Transverse colon (tissue), 4 donors: ENCODE measurements at regions not wholly inside any gene's neighbourhood (a gene's known extent, or its start where the extent isn't known, plus 50 kb on each side); places are given as distances from the start of the nearest gene placed in this dataset.

Experiments used
- EP300 ChIP-seq: sonication (generic); formaldehyde crosslinking; IDR thresholded peaks from one replicate; pipeline ENCODE4 v1.6.1; 2017; ENCODE audit warnings: antibody characterized with exemption, low read depth
- POLR2A ChIP-seq: fragments of 450-650 bp; IDR thresholded peaks from one replicate; pipeline ENCODE4 v1.6.1; 2016; ENCODE audit warnings: antibody characterized with exemption, mild to moderate bottlenecking, moderate library complexity
- POLR2AphosphoS5 ChIP-seq, 3 donors: sonication (generic); formaldehyde crosslinking; IDR thresholded peaks; one replicate each; pipeline ENCODE4 v1.6.1; 2016; ENCODE audit warnings: antibody characterized with exemption in 3 of 3
- TF ChIP-seq, protein P1 (sequence below), 5 experiments: fragments of 200-600 bp in 3 of 5; fragments of 450-650 bp in 2 of 5; sonication (generic) in 3 of 5; IDR thresholded peaks; 1 replicate in 2 of 5; 2 replicates in 3 of 5; pipeline ENCODE4 v1.5.1; 2016 to 2017; ENCODE audit warnings: antibody characterized with exemption in 5 of 5, inconsistent platforms in 3 of 5, mild to moderate bottlenecking in 2 of 5, moderate library complexity in 1 of 5

DNA sequence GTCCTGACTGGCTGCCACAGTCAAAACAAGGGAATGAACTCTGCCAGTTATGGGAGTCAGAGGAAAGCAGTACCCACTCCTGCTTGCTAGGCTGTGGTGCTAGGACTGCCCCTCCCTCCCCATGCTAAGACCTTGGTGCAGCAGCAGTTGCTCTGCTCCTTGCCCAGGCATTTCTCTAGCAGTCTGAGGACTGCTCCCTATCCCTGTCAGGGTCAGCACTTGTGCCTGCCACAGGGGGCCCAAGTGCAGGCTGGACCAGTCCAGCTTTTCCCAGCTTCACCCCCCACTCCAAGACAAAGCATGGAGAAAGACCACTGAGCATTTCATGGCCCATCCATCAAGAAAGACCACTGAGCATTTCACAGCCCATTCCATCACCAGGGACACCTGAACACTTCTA lies 305.8 kb upstream of the CLEC14A start:
- TF ChIP-seq, protein P1, sequence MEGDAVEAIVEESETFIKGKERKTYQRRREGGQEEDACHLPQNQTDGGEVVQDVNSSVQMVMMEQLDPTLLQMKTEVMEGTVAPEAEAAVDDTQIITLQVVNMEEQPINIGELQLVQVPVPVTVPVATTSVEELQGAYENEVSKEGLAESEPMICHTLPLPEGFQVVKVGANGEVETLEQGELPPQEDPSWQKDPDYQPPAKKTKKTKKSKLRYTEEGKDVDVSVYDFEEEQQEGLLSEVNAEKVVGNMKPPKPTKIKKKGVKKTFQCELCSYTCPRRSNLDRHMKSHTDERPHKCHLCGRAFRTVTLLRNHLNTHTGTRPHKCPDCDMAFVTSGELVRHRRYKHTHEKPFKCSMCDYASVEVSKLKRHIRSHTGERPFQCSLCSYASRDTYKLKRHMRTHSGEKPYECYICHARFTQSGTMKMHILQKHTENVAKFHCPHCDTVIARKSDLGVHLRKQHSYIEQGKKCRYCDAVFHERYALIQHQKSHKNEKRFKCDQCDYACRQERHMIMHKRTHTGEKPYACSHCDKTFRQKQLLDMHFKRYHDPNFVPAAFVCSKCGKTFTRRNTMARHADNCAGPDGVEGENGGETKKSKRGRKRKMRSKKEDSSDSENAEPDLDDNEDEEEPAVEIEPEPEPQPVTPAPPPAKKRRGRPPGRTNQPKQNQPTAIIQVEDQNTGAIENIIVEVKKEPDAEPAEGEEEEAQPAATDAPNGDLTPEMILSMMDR (IDR thresholded peaks at IDR 0.05), result no peak
- no peak for TF ChIP-seq POLR2A
- no peak for TF ChIP-seq EP300
- no peak for TF ChIP-seq POLR2AphosphoS5 (IDR thresholded peaks at IDR 0.05)
